Upper lobe of right lung (tissue), 1 donor: ENCODE measurements at regions not wholly inside any gene's neighbourhood (a gene's known extent, or its start where the extent isn't known, plus 50 kb on each side); places are given as distances from the start of the nearest gene placed in this dataset.
"Not testable (repeated sequence)": the region's sequence is repeated elsewhere in the genome, so short reads cannot be mapped to it uniquely, and the experiment has no call there.

Source experiments
- ATAC-seq: fragments of 200-7000 bp; cut with Tn5 transposase; one replicate; pipeline ENCODE4 v1.9.1; 2020; ENCODE audit warnings: mild to moderate bottlenecking, moderate library complexity
- DNase-seq: peaks from one replicate; pipeline ENCODE4 v3.0.0-alpha.2; 2020
- H3K27ac ChIP-seq: fragments of 200-600 bp; one replicate; pipeline ENCODE4 v1.8.0; 2022
- H3K27me3 ChIP-seq: fragments of 200-600 bp; one replicate; pipeline ENCODE4 v1.8.0; 2022; ENCODE audit warnings: mild to moderate bottlenecking
- H3K36me3 ChIP-seq: fragments of 200-600 bp; one replicate; pipeline ENCODE4 v1.8.0; 2022
- H3K4me1 ChIP-seq: fragments of 200-600 bp; one replicate; pipeline ENCODE4 v1.8.0; 2022
- H3K4me3 ChIP-seq: fragments of 200-600 bp; one replicate; pipeline ENCODE4 v1.8.0; 2022; ENCODE audit warnings: mild to moderate bottlenecking
- H3K9me3 ChIP-seq: fragments of 200-600 bp; one replicate; pipeline ENCODE4 v1.8.0; 2022
- CTCF ChIP-seq: fragments of 200-600 bp; IDR thresholded peaks from one replicate; pipeline ENCODE4 v1.8.0; 2022; ENCODE audit warnings: antibody characterized with exemption
- intact Hi-C: fragments of 100-400 bp; cut with DNase I; formaldehyde crosslinking; loops from one replicate; pipeline ENCODE4 v1.11.0; 2022
- donor health status: DM: no; HTN: yes; CAD: no; lungs with severe emphysema.

GRCh38 chr6:4433199-4433598 lies 297.8 kb upstream of the ECI2 start:
- DNase-seq = no peak
- no peaks in the 10 kb centered on the region for H3K4me1 ChIP-seq
- H3K27ac ChIP-seq = no peak overlapping the region
- ATAC-seq = no peak
- intact Hi-C loops = no loop called here
- no peaks in the 10 kb centered on the region for H3K36me3 ChIP-seq
- TF ChIP-seq CTCF = no peak
- no peaks in the 10 kb centered on the region for H3K9me3 ChIP-seq
- H3K4me3 ChIP-seq = no peak overlapping the region
- H3K27me3 ChIP-seq = no peaks in the 10 kb centered on the region

GRCh38 chr6:4426968-4427367 lies 291.6 kb upstream of the ECI2 start:
- DNase-seq (no peak), ATAC-seq (no peak)
- no peaks in the 10 kb centered on the region for H3K4me1 ChIP-seq
- intact Hi-C loops = no loop called here
- no peak overlapping the region for H3K4me3 ChIP-seq
- no peaks in the 10 kb centered on the region for H3K27me3 ChIP-seq
- H3K9me3 ChIP-seq = peaks cover 3% of the 10 kb centered on the region
- no peaks in the 10 kb centered on the region for H3K36me3 ChIP-seq
- no peak overlapping the region for H3K27ac ChIP-seq
- TF ChIP-seq CTCF = no peak

GRCh38 chr6:4421837-4422236 lies 286.5 kb upstream of the ECI2 start:
- DNase-seq = no peak

GRCh38 chr6:4420160-4420865 lies 284.9 kb upstream of the ECI2 start:
- no peaks in the 10 kb centered on the region for H3K4me1 ChIP-seq
- no peak for TF ChIP-seq CTCF
- no peak for ATAC-seq
- peaks cover 3% of the 10 kb centered on the region for H3K9me3 ChIP-seq
- H3K27me3 ChIP-seq = no peaks in the 10 kb centered on the region
- no peaks in the 10 kb centered on the region for H3K36me3 ChIP-seq
- no peak overlapping the region for H3K4me3 ChIP-seq
- DNase-seq = no peak
- no peak overlapping the region for H3K27ac ChIP-seq
- intact Hi-C loops = no loop called here

More at GRCh38 chr6:4421837-4422236, 286.5 kb upstream of the ECI2 start:
- Histone ChIP-seq H3K27ac (no peak overlapping the region), H3K36me3 (no peaks in the 10 kb centered on the region), H3K4me1 (no peaks in the 10 kb centered on the region), H3K9me3 (peaks cover 3% of the 10 kb centered on the region), H3K27me3 (no peaks in the 10 kb centered on the region), H3K4me3 (no peak overlapping the region)
- intact Hi-C loops = no loop called here
- ATAC-seq = no peak
- TF ChIP-seq CTCF = no peak

- Histone ChIP-seq H3K4me3 (no peak overlapping the region), H3K27ac (no peak overlapping the region), H3K27me3 (no peaks in the 10 kb centered on the region), H3K9me3 (no peaks in the 10 kb centered on the region), H3K36me3 (no peaks in the 10 kb centered on the region), H3K4me1 (no peaks in the 10 kb centered on the region)
- intact Hi-C loops = no loop called here
- DNase-seq (no peak), ATAC-seq (no peak)
- no peak for TF ChIP-seq CTCF
These were observed 280.2 kb upstream of the ECI2 start for GRCh38 chr6:4415549-4415948.

GRCh38 chr6:4414078-4414477 lies 278.7 kb upstream of the ECI2 start:
- H3K4me3 ChIP-seq, H3K27me3 ChIP-seq, H3K9me3 ChIP-seq, intact Hi-C loops, DNase-seq, H3K36me3 ChIP-seq, H3K27ac ChIP-seq, ATAC-seq, H3K4me1 ChIP-seq: not testable (repeated sequence)
